Suprapubic skin (tissue), 4 donors: ENCODE measurements at regions not wholly inside any gene's neighbourhood (a gene's known extent, or its start where the extent isn't known, plus 50 kb on each side); places are given as distances from the start of the nearest gene placed in this dataset.
A peak's percentile ranks its signal among the peaks of the same experiment; 100 is the strongest.

Experiments
- DNase-seq, 2 donors: peaks; one replicate each; pipeline ENCODE4 v3.0.0-alpha.2; 2019; ENCODE audit warnings: low spot score in 2 of 2
- H3K27ac ChIP-seq: fragments of 200-600 bp; sonication (generic); one replicate; pipeline ENCODE4 v1.5.1; 2019
- H3K27me3 ChIP-seq: fragments of 200-600 bp; sonication (generic); one replicate; pipeline ENCODE4 v1.5.1; 2019
- H3K36me3 ChIP-seq: fragments of 200-600 bp; sonication (generic); one replicate; pipeline ENCODE4 v1.5.1; 2019
- H3K4me1 ChIP-seq: fragments of 200-600 bp; sonication (generic); one replicate; pipeline ENCODE4 v1.5.1; 2019
- H3K4me3 ChIP-seq: fragments of 200-600 bp; sonication (generic); one replicate; pipeline ENCODE4 v1.5.1; 2019; ENCODE audit warnings: mild to moderate bottlenecking
- H3K9me3 ChIP-seq: fragments of 200-600 bp; sonication (generic); one replicate; pipeline ENCODE4 v1.5.1; 2019
- EP300 ChIP-seq: sonication (generic); formaldehyde crosslinking; IDR thresholded peaks from one replicate; pipeline ENCODE4 v1.6.1; 2017; ENCODE audit warnings: antibody characterized with exemption
- POLR2A ChIP-seq, 2 donors: fragments of 450-650 bp; IDR thresholded peaks; one replicate each; pipeline ENCODE4 v1.6.1; 2017; ENCODE audit warnings: antibody characterized with exemption in 2 of 2, mild to moderate bottlenecking in 2 of 2, moderate library complexity in 2 of 2
- POLR2AphosphoS5 ChIP-seq, 3 donors: sonication (generic); formaldehyde crosslinking; IDR thresholded peaks; one replicate each; pipeline ENCODE4 v1.6.1; 2017; ENCODE audit warnings: antibody characterized with exemption in 3 of 3
- WGBS: methylation state at CpG from one replicate; pipeline ENCODE4 v1.1.5; 2018; 5-methylcytosine and 5-hydroxymethylcytosine counted together
- TF ChIP-seq, protein P1 (sequence below), 2 donors: fragments of 200-600 bp in 1 of 2; fragments of 450-650 bp in 1 of 2; sonication (generic) in 1 of 2; IDR thresholded peaks; one replicate each; pipeline ENCODE4 v1.5.1; 2016 to 2019; ENCODE audit warnings: antibody characterized with exemption in 2 of 2, mild to moderate bottlenecking in 1 of 2, moderate library complexity in 1 of 2

- Histone ChIP-seq H3K36me3 (no peaks in the 10 kb centered on the region), H3K9me3 (no peaks in the 10 kb centered on the region), H3K4me1 (peaks cover 36% of the 10 kb centered on the region), H3K4me3 (no peak overlapping the region), H3K27me3 (no peaks in the 10 kb centered on the region), H3K27ac (no peak overlapping the region)
- 89% methylated on average over 2 of the region's 2 CpGs for WGBS
- no peak for TF ChIP-seq POLR2A (IDR thresholded peaks at IDR 0.05)
- TF ChIP-seq, protein P1, sequence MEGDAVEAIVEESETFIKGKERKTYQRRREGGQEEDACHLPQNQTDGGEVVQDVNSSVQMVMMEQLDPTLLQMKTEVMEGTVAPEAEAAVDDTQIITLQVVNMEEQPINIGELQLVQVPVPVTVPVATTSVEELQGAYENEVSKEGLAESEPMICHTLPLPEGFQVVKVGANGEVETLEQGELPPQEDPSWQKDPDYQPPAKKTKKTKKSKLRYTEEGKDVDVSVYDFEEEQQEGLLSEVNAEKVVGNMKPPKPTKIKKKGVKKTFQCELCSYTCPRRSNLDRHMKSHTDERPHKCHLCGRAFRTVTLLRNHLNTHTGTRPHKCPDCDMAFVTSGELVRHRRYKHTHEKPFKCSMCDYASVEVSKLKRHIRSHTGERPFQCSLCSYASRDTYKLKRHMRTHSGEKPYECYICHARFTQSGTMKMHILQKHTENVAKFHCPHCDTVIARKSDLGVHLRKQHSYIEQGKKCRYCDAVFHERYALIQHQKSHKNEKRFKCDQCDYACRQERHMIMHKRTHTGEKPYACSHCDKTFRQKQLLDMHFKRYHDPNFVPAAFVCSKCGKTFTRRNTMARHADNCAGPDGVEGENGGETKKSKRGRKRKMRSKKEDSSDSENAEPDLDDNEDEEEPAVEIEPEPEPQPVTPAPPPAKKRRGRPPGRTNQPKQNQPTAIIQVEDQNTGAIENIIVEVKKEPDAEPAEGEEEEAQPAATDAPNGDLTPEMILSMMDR (IDR thresholded peaks at IDR 0.05): no peak
- no peak for TF ChIP-seq EP300
- TF ChIP-seq POLR2AphosphoS5 (IDR thresholded peaks at IDR 0.05): no peak
- DNase-seq: no peak
Measured at GRCh38 chr6:11922901-11923300, 89.2 kb upstream of the HIVEP1 start.

DNA sequence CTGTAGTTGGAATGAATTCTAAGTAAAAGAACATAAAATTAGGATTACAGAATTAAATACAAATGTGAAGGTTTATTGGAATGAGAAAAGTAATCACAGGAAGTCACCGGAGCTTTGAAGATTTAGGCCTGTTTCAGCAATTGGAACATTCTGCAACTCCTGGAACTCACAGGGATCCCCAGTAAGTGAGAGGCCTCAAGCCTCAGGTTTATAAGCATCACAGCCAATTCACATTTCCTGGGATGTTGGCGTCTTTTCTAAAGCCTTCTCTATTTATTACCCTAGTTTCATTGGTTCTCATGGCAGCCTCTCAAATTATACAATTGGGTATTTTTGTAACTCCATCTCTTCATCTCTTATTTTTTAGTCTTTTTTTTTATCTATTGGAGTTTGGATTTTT, 90.4 kb upstream of the HIVEP1 start:
- peaks cover 37% of the 10 kb centered on the region for H3K4me1 ChIP-seq
- peak overlapping the region; percentile 60 for H3K27ac ChIP-seq
- WGBS: 59% methylated on average over 2 of the region's 2 CpGs
- no peaks in the 10 kb centered on the region for H3K27me3 ChIP-seq
- TF ChIP-seq POLR2A (IDR thresholded peaks at IDR 0.05): no peak
- no peak for TF ChIP-seq POLR2AphosphoS5 (IDR thresholded peaks at IDR 0.05)
- H3K4me3 ChIP-seq: no peak overlapping the region
- DNase-seq: no peak
- H3K36me3 ChIP-seq: no peaks in the 10 kb centered on the region
- H3K9me3 ChIP-seq: no peaks in the 10 kb centered on the region

- no peak overlapping the region for H3K4me3 ChIP-seq
- DNase-seq: peak in 1 of 2 donors; percentile 78
- no peaks in the 10 kb centered on the region for H3K27me3 ChIP-seq
- H3K4me1 ChIP-seq: peaks cover 37% of the 10 kb centered on the region
- H3K36me3 ChIP-seq: no peaks in the 10 kb centered on the region
- H3K9me3 ChIP-seq: no peaks in the 10 kb centered on the region
- no peak for TF ChIP-seq POLR2A (IDR thresholded peaks at IDR 0.05)
- no peak for TF ChIP-seq POLR2AphosphoS5 (IDR thresholded peaks at IDR 0.05)
- TF ChIP-seq EP300: no peak
- TF ChIP-seq, protein P1 (IDR thresholded peaks at IDR 0.05): no peak
- 20% methylated on average over 5 of the region's 5 CpGs for WGBS
- H3K27ac ChIP-seq: peak overlapping the region; percentile 60
Measured at GRCh38 chr6:11921017-11921438, 91.1 kb upstream of the HIVEP1 start.

DNA sequence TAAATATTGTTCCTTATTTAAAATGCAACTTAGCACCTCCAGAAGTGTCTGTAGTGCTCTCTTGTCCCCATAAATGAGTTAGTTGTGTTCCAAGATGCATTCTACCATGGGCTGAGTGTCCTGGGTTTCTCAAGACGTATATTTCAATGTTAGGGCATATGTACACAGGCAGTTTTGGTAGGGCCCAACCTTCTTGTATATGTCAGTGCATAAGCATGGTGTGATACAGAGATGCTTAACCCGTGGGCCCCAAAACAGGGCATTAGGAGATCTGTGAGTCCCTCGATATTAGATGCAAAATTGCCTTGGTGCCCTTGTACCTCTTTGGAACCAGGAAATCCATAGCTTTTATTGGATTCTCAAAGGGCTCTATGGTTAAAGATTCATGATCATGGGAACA, 91.5 kb upstream of the HIVEP1 start:
- WGBS: 100% methylated on average over 3 of the region's 3 CpGs
- H3K27ac ChIP-seq: peak overlapping the region; percentile 60

DNA sequence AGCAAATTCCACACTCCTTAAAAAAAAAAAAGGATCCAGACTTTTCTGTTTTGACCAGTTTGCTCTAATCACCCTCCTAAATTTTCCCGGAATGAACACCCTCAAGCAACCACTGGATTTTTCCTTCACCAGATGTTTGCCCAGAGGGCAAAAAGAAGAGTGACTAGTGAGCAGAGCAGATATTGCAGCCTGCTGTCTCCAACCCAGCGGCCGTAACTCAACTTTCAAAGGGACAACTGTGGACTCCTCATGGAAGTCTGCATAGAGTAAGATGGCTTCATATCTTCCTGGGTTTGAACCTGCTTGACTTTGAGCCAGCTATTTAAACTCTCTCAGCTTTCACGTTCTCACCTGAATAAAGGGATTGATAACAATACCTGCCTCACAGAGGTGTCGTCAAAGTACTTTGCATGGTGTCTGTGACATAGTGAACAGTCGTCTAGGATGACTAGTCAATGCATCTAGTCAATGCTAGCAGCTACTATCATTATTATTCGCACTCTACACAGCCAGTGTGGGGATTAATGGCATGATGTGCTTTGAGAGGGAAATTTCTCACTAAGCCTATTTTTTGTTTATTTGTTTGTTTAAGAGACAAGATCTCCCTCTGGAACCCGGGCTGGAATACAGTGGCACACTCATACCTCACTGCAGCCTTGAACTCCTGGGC, 92.2 kb upstream of the HIVEP1 start:
- Histone ChIP-seq H3K27ac (no peak overlapping the region), H3K4me1 (peaks cover 37% of the 10 kb centered on the region), H3K4me3 (no peak overlapping the region), H3K27me3 (no peaks in the 10 kb centered on the region), H3K36me3 (no peaks in the 10 kb centered on the region), H3K9me3 (no peaks in the 10 kb centered on the region)
- 72% methylated on average over 8 of the region's 8 CpGs for WGBS
- no peak for TF ChIP-seq EP300
- TF ChIP-seq POLR2A (IDR thresholded peaks at IDR 0.05): no peak
- TF ChIP-seq POLR2AphosphoS5 (IDR thresholded peaks at IDR 0.05): no peak
- DNase-seq: no peak

More for the DNA sequence above, 91.5 kb upstream of the HIVEP1 start:
- no peaks in the 10 kb centered on the region for H3K36me3 ChIP-seq
- TF ChIP-seq EP300: no peak
- TF ChIP-seq POLR2AphosphoS5 (IDR thresholded peaks at IDR 0.05): no peak
- TF ChIP-seq POLR2A (IDR thresholded peaks at IDR 0.05): no peak
- TF ChIP-seq, protein P1 (IDR thresholded peaks at IDR 0.05): no peak
- H3K9me3 ChIP-seq: no peaks in the 10 kb centered on the region
- H3K4me3 ChIP-seq: no peak overlapping the region
- H3K4me1 ChIP-seq: peaks cover 37% of the 10 kb centered on the region
- no peaks in the 10 kb centered on the region for H3K27me3 ChIP-seq
- DNase-seq: no peak

- no peaks in the 10 kb centered on the region for H3K27me3 ChIP-seq
- no peak for DNase-seq
- H3K4me3 ChIP-seq: no peak overlapping the region
- H3K36me3 ChIP-seq: no peaks in the 10 kb centered on the region
- 55% methylated on average over 9 of the region's 9 CpGs for WGBS
- H3K4me1 ChIP-seq: peaks cover 37% of the 10 kb centered on the region
- TF ChIP-seq EP300 (no peak), POLR2AphosphoS5 (IDR thresholded peaks at IDR 0.05) (no peak), POLR2A (IDR thresholded peaks at IDR 0.05) (no peak)
- TF ChIP-seq, protein P1 (IDR thresholded peaks at IDR 0.05): no peak
- H3K9me3 ChIP-seq: no peaks in the 10 kb centered on the region
- peak overlapping the region; percentile 70 for H3K27ac ChIP-seq
Measured at GRCh38 chr6:11918739-11919605, 93.1 kb upstream of the HIVEP1 start.
